GM12878 (cell line): ENCODE measurements at regions not wholly inside any gene's neighbourhood (a gene's known extent, or its start where the extent isn't known, plus 50 kb on each side); places are given as distances from the start of the nearest gene placed in this dataset.

Source experiments
- ATAC-seq: fragments of 200-7000 bp; cut with Tn5 transposase; 3 replicates; pipeline ENCODE4 v1.9.1; 2020; ENCODE audit warnings: mild to moderate bottlenecking, moderate library complexity
- BruUV-seq: library from RNA; stranded (reverse); fragments of 400-500 nt; replicated peaks from 2 replicates; lab custom pipeline; 2021; lab: Mats Ljungman, UMichigan
- CTCF ChIA-PET: fragments of 300-600 bp; sonication (Branson Sonifier 250); formaldehyde crosslinking; extraction: SDS; loops from one replicate; lab custom pipeline; 2021; ENCODE audit warnings: inconsistent platforms; lab: Yijun Ruan, JAX
- POLR2A ChIA-PET: fragments of 350-600 bp; formaldehyde crosslinking; extraction: SDS; loops from one replicate; lab custom pipeline; 2021; ENCODE audit warnings: inconsistent platforms; lab: Charles Lee
- RAD21 ChIA-PET: fragments of 300-600 bp; sonication (Branson Sonifier 250); formaldehyde crosslinking; loops from one replicate; lab custom pipeline; 2023; ENCODE audit warnings: antibody characterized with exemption; ENCODE audit not compliant: unreplicated experiment; lab: Charles Lee
- SMC1A ChIA-PET: fragments of 300-600 bp; sonication (Branson Sonifier 250); formaldehyde crosslinking; loops from one replicate; lab custom pipeline; 2023; ENCODE audit not compliant: unreplicated experiment, uncharacterized antibody; lab: Charles Lee
- DNase-seq: peaks from one replicate; pipeline ENCODE4 v3.0.0-alpha.2; 2011; ENCODE audit warnings: low read depth, low spot score
- FAIRE-seq: peaks from 3 replicates; lab custom pipeline; 2011; peaks lifted over from hg19 to GRCh38; lab: Jason Lieb, UNC
- H2AFZ ChIP-seq: 2 replicates; pipeline ENCODE4 v1.6.0; 2011; ENCODE audit warnings: low read depth, low read length, control low read depth; ENCODE audit not compliant: control insufficient read depth
- H3K27ac ChIP-seq: 2 replicates; pipeline ENCODE4 v1.5.1; 2011; ENCODE audit warnings: control low read depth; ENCODE audit not compliant: control insufficient read depth, insufficient read depth
- H3K27me3 ChIP-seq, 2 experiments: replicated peaks in 1 of 2; 2 replicates each; pipeline versions ENCODE4 v1.6.0 to v1.6.1; 2011; ENCODE audit warnings: low read length in 1 of 2; ENCODE audit not compliant: control insufficient read depth in 2 of 2, insufficient read depth in 2 of 2
- H3K36me3 ChIP-seq, 2 experiments: 2 replicates each; pipeline ENCODE4 v1.5.1; 2011; ENCODE audit warnings: low read length in 1 of 2; ENCODE audit not compliant: control insufficient read depth in 2 of 2, insufficient read depth in 2 of 2
- H3K4me1 ChIP-seq: 2 replicates; pipeline ENCODE4 v1.6.1; 2011; ENCODE audit warnings: mild to moderate bottlenecking, low read length, moderate library complexity, mixed read lengths; ENCODE audit not compliant: control insufficient read depth, insufficient read depth
- H3K4me2 ChIP-seq: 2 replicates; pipeline ENCODE4 v1.6.0; 2011; ENCODE audit warnings: control low read depth; ENCODE audit not compliant: control insufficient read depth, insufficient read depth
- H3K4me3 ChIP-seq: fragments of 200-600 bp; sonication (generic); 2 replicates; pipeline ENCODE4 v1.5.1; 2016
- H3K79me2 ChIP-seq: 2 replicates; pipeline ENCODE4 v1.6.0; 2011; ENCODE audit warnings: low read length; ENCODE audit not compliant: control insufficient read depth, insufficient read depth
- H3K9ac ChIP-seq: 2 replicates; pipeline ENCODE4 v1.8.0; 2011; ENCODE audit warnings: low read length, control low read depth, mixed read lengths; ENCODE audit not compliant: control insufficient read depth, insufficient read depth
- H3K9me3 ChIP-seq: replicated peaks from 3 replicates; pipeline ENCODE4 v1.5.1; 2011; ENCODE audit warnings: mild to moderate bottlenecking, low read length; ENCODE audit not compliant: control insufficient read depth, insufficient read depth
- H4K20me1 ChIP-seq: 2 replicates; pipeline ENCODE4 v1.6.0; 2011; ENCODE audit not compliant: control insufficient read depth, insufficient read depth
- ESRRA ChIP-seq: IDR thresholded peaks from 2 replicates; pipeline ENCODE4 v1.6.1; 2012; ENCODE audit warnings: mild to moderate bottlenecking, low read length, improper control_type of control experiment
- RELA ChIP-seq: fragments of 450-650 bp; IDR thresholded peaks from 2 replicates; pipeline ENCODE4 v1.8.0; 2014; ENCODE audit warnings: borderline replicate concordance; ENCODE audit not compliant: partially characterized antibody
- ZNF207 ChIP-seq: fragments of 450-650 bp; IDR thresholded peaks from 2 replicates; pipeline ENCODE4 v1.6.1; 2014; ENCODE audit warnings: antibody characterized with exemption, mild to moderate bottlenecking, borderline replicate concordance
- WGBS: methylation state at CpG from one replicate; pipeline ENCODE4 v1.1.6; 2016; ENCODE audit warnings: low lambda C conversion rate; ENCODE audit not compliant: insufficient replicate concordance, insufficient coverage; ENCODE audit errors: missing lambda C conversion rate; 5-methylcytosine and 5-hydroxymethylcytosine counted together
- in situ Hi-C: fragments of 300-500 bp; cut with MboI; formaldehyde crosslinking; loops from 9 replicates; pipeline ENCODE4 v1.14.3; 2018; ENCODE audit warnings: mixed read lengths
- intact Hi-C: fragments of 100-400 bp; cut with micrococcal nuclease; formaldehyde crosslinking; loops from one replicate; pipeline ENCODE4 v1.14.2; 2022; ENCODE audit not compliant: unreplicated experiment
- TF ChIP-seq, protein P1 (sequence below): fragments of 150-350 bp; IDR thresholded peaks from 2 replicates; pipeline ENCODE4 v1.6.1; 2016; ENCODE audit warnings: low read depth, low read length

- WGBS: 60% methylated on average over 9 of the region's 9 CpGs
- Histone ChIP-seq H4K20me1 (no peaks in the 10 kb centered on the region), H3K4me2 (no peak overlapping the region), H3K4me1 (no peaks in the 10 kb centered on the region)
- ATAC-seq (no peak), FAIRE-seq (no peak)
- RAD21 ChIA-PET: no interaction called here
- SMC1A ChIA-PET: interaction anchor here (0.9 kb wide), 1 partner anchor 10 kb away, joined by 3 read pairs; no protein-coding TSS in a partner anchor
- no TSS peak for BruUV-seq
- in situ Hi-C loops: no loop called here
- no peak for TF ChIP-seq ZNF207
- TF ChIP-seq, all 136 proteins: peak for 0
- no peak overlapping the region for H3K27ac ChIP-seq
- no peak for DNase-seq
- no peaks in the 10 kb centered on the region for H3K79me2 ChIP-seq
- no peaks in the 10 kb centered on the region for H3K36me3 ChIP-seq
- CTCF ChIA-PET: no interaction called here
- H3K9ac ChIP-seq: no peak overlapping the region
- POLR2A ChIA-PET: interaction anchor here (0.6 kb wide), 1 partner anchor 1686 kb away, joined by 3 read pairs; no protein-coding TSS in a partner anchor
- H3K4me3 ChIP-seq: no peak overlapping the region
- H3K27me3 ChIP-seq: no peaks in the 10 kb centered on the region
- H2AFZ ChIP-seq: no peak overlapping the region
- intact Hi-C loops: no loop called here
- no peaks in the 10 kb centered on the region for H3K9me3 ChIP-seq
These were observed 450.5 kb upstream of the MAF start for GRCh38 chr16:80051040-80051439.

GRCh38 chr16:80048250-80048649 lies 447.7 kb upstream of the MAF start:
- Histone ChIP-seq H3K4me3 (no peak overlapping the region), H3K36me3 (no peaks in the 10 kb centered on the region), H3K9me3 (no peaks in the 10 kb centered on the region), H3K9ac (no peak overlapping the region), H2AFZ (no peak overlapping the region), H3K27me3 (no peaks in the 10 kb centered on the region), H3K79me2 (no peaks in the 10 kb centered on the region), H4K20me1 (no peaks in the 10 kb centered on the region), H3K4me2 (no peak overlapping the region), H3K27ac (no peak overlapping the region), H3K4me1 (no peaks in the 10 kb centered on the region)
- FAIRE-seq: no peak
- no TSS peak for BruUV-seq
- TF ChIP-seq RELA (no peak), ESRRA (no peak)
- TF ChIP-seq, protein P1, sequence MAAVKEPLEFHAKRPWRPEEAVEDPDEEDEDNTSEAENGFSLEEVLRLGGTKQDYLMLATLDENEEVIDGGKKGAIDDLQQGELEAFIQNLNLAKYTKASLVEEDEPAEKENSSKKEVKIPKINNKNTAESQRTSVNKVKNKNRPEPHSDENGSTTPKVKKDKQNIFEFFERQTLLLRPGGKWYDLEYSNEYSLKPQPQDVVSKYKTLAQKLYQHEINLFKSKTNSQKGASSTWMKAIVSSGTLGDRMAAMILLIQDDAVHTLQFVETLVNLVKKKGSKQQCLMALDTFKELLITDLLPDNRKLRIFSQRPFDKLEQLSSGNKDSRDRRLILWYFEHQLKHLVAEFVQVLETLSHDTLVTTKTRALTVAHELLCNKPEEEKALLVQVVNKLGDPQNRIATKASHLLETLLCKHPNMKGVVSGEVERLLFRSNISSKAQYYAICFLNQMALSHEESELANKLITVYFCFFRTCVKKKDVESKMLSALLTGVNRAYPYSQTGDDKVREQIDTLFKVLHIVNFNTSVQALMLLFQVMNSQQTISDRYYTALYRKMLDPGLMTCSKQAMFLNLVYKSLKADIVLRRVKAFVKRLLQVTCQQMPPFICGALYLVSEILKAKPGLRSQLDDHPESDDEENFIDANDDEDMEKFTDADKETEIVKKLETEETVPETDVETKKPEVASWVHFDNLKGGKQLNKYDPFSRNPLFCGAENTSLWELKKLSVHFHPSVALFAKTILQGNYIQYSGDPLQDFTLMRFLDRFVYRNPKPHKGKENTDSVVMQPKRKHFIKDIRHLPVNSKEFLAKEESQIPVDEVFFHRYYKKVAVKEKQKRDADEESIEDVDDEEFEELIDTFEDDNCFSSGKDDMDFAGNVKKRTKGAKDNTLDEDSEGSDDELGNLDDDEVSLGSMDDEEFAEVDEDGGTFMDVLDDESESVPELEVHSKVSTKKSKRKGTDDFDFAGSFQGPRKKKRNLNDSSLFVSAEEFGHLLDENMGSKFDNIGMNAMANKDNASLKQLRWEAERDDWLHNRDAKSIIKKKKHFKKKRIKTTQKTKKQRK: no peak
- in situ Hi-C loops: no loop called here
- no peak for ATAC-seq
- ChIA-PET POLR2A (no interaction called here), SMC1A (no interaction called here), CTCF (no interaction called here), RAD21 (no interaction called here)
- intact Hi-C loops: no loop called here
- DNase-seq: no peak
- WGBS: 0% methylated on average over 1 of the region's 1 CpG
